Activated CD4-positive, alpha-beta T cell treated with anti-CD3 and anti-CD28 coated beads, Interleukin-2, amount 50 U/mL, for 48 hours (primary cell): ENCODE measurements at regions not wholly inside any gene's neighbourhood (a gene's known extent, or its start where the extent isn't known, plus 50 kb on each side); places are given as distances from the start of the nearest gene placed in this dataset.
"Not testable (repeated sequence)": the region's sequence is repeated elsewhere in the genome, so short reads cannot be mapped to it uniquely, and the experiment has no call there.

ENCODE experiments used
- DNase-seq, 2 experiments: peaks; one replicate each; pipeline ENCODE4 v3.0.0-alpha.2; 2020

DNA sequence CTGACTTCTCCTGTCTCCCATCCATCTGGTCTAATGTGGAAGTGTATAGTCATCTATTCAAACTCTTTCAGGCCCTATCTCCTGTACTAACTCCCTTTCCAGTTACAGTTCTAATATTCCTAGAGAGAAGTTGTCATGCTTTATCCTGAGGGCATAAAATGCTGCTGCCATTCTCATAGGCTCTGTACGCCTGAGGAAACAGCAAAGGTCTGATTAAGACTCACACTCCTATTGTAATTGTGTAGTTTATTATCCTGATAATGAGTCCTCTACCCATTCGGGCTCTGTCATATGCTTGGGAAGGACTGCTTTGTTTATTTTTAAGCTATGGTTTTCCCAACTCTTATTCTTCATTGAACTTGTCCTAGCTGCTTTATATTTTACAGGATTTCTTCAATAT is 290.4 kb downstream of the TMEM38B start:
- no peak for DNase-seq

GRCh38 chr9:105993116-105993854 is 298.9 kb downstream of the TMEM38B start:
- DNase-seq, result no peak

GRCh38 chr9:105993921-105994715 is 299.8 kb downstream of the TMEM38B start:
- DNase-seq, result no peak

GRCh38 chr9:105994970-105995369 is 300.6 kb downstream of the TMEM38B start:
- DNase-seq, result no peak

- no peak for DNase-seq
Observed at GRCh38 chr9:106017198-106017740, 322.9 kb downstream of the TMEM38B start.

DNA sequence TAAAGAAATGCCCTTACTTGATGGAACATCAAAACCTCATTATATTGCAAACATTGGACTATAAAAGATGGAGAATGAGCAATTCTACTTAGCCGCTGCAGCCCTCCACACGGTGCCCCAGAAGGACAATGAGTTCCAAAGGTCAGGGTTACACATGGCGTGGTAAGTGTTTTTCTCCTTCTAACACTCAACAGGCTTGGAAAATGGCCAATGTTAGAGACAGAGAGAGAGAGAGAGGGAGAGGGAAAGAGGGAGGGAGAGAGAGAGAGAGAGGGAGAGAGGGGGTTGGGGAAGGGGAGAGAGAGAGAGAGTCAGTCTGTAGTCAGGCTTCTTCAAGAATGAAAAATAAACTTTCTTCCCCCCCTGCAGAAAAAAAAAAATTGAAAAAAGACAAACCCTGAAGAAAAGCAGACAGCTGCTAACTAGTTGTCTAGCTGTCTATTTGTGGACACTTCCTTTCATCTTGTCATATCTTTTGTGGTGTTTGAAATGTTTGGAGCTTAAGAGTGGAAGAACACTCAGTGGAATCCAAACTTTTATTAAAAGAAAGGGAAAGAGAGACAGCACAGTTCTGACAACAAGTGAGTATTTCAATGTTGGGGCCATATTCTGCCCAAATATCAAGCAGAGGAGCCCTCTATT is 324.8 kb downstream of the TMEM38B start:
- DNase-seq, result no peak

DNA sequence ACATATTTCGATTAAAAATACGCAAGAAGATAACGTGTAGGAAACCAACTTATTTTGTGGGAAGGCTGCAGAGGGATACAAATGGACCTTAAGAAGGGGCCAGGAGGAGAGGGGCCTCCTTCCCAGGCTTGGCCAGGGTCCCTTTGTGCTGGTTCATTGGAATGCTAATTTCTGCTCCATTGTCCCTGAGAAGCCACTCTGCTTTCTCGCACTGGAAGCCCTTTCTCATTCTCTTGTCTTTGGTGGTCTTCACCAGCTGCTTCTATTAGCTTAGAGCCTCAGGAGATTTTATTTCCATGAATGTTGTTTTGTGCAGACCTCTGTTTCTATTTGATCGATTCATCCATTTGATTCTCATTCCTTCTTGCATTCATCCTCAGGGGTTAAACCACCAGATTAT is 325.4 kb downstream of the TMEM38B start:
- DNase-seq, result no peak

DNA sequence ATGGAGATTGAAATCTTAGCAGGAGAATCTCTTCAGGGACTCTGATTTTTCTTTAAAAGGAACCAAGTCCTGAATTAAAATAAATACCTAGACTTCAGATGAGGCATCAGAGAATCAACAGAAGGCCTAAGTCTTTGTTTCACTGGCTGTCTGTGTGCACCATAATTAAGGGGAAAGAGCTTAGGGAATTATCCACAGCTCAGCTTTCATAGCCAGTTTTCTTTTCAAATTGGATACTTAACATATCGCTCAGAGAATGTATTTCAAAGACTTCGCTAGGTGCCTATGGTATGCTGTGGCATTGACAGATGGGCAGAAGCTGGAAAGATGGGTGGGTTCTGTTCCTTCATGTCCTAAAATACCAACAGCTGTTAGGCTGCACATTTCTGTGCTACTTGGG is 325.8 kb downstream of the TMEM38B start:
- DNase-seq, result no peak

- no peak for DNase-seq
Observed at GRCh38 chr9:106023455-106023854, 329.1 kb downstream of the TMEM38B start.

DNA sequence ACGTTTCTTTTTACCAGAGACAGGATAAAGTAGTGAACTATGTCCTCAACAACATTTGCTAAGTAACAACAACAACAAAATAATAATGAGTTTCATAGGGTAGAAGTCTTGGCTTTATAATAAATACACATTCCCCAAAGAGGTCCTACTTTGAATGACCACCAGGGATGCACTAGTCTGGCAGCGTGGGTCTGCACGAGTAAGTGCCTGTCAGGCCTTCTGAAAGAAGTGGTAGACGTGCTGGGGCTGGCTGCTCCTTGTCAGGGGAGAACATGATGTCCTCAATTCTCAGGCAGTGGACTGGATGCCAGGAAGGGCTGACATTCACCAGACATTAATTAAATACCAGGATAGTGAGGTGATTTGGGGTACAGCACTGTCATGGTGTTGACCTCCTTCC is 331.1 kb downstream of the TMEM38B start:
- no peak for DNase-seq

GRCh38 chr9:106030146-106030545 is 335.8 kb downstream of the TMEM38B start:
- not testable (repeated sequence) for DNase-seq

DNA sequence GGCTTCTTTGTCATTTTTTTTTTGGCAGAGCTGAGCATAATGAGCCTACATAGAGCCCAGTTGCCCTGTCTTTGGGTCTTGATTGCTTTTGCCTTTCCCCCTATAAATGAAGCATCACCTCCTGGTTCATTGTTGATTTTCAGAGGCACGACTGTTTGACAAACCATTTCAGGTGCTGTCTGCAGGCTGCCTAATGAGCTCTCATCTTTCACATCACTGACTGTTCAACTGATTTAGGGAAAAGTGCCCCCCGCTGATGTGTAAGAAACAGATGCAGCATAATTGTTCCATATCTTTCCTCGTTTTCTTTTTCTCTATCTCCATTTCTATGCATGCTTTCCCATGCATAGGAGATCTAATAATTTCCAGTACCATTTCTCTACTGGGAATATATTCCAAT is 338.6 kb downstream of the TMEM38B start:
- DNase-seq, result no peak

DNA sequence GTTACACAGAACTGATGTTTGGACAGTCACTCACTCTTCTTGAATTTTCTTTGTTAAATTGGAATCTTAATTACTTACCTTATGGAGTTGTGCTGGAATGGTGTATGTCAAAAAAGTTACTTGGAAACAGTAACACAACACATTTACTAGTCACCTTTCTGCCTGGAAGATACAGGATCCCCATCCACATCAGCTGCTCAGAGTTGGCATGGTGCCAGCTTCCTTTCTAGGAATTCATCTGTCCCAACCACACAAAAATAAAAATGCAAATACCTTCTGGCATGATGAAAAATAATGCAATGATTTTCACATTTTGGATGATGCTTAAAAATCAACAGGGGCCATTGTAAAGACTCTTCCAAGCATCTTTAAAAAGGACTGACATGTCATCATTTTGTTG is 341.5 kb downstream of the TMEM38B start:
- no peak for DNase-seq

DNA sequence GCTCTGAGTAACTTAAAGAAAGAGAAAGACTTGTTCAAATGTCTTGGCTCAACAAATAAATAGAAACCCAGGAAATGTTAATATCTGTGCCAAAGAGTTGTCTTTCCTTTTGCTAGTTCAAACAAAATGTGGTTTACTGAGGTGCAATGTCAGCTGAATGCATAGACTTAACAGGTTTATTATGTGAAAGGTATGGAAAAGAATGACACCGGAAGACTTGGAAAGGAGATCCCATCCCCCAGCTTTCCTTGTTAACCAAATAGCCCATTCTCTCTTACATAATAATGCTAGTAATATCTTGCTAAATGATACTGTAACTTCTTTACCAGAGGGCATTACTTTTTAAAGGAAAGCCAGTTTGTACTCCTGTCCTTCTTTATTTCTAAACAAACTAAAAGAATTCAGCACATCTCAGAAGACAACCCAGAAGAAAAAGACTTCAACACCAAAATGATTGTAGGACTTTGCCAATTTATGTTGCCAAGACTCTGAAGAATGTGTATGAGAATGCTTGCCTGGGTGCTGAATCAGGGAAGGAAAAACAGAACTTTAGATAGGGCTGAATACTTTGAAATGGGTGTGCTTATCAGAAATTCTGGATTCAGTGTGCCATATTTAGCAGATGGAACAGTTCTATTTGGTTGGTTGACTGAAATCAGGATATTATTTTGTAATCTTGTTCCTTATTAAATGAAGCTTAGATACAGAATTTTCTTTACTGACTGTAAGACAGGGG is 344.1 kb downstream of the TMEM38B start:
- no peak for DNase-seq

- DNase-seq, result no peak
Observed at GRCh38 chr9:106039151-106039935, 345.0 kb downstream of the TMEM38B start.

- DNase-seq, result not testable (repeated sequence)
Observed at GRCh38 chr9:106041920-106042319, 347.6 kb downstream of the TMEM38B start.

- no peak for DNase-seq
Observed at GRCh38 chr9:106051545-106051944, 357.2 kb downstream of the TMEM38B start.

- no peak for DNase-seq
Observed at GRCh38 chr9:106052166-106052565, 357.8 kb downstream of the TMEM38B start.

DNA sequence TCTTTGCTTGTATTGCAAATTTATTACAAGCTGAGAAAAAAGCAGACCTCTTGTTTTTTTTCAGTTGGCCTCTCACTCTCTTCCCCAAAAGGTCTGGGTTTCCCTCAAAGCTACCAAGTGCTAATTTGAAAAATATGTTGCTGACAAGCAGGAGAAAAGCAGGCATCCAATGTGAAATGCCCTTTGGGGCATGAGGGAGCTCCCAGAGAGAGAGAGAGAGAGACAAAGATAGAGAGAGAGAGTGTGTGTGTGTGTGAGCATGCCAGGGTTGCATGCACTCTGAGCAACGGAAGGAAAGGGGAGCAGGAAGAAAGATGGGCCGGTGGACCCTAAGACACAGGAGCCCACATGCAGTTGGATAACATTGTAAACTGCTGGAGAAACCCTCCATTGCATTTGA is 358.4 kb downstream of the TMEM38B start:
- DNase-seq, result no peak

DNA sequence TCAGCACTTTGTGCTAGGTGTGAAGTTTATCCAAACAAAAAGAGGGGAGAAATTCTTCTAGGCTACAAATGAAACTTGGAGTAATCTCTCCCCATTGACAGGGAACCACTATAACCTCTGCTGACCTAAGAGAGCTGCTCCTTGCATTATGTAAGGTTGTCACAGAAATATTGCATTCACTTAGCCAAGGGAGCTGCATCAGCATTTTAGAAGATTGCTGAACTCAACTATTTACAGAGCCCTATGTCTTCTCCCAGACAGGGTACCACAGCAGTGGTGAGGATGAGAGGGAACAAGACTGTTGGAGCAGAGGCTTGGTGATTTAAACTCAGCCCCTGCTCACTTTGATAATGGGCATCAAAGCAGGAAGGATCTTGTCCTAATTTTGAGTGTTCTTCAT is 362.0 kb downstream of the TMEM38B start:
- DNase-seq, result no peak

DNA sequence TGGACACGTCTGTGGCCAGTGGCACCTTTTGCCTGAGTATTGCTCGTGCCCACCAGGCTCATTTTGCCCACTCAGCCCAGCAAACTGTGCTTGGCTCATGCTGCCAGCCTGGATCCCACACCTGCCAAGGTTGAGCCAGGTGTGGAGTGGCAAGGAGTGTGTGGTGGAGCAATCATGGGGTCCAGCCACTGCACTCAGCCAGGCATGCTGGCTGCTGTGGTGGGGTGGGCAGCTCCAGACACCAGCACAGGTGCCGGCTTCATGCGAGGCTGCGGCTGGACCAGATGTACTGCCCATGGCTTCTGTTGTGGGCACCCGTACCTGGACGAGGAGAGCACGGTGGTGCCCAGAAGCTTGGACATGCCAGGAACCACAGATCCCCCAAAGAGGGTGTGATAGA is 364.1 kb downstream of the TMEM38B start:
- no peak for DNase-seq

GRCh38 chr9:106059886-106060285 is 365.5 kb downstream of the TMEM38B start:
- DNase-seq, result no peak
